GM21367 (cell line): ENCODE measurements at regions not wholly inside any gene's neighbourhood (a gene's known extent, or its start where the extent isn't known, plus 50 kb on each side); places are given as distances from the start of the nearest gene placed in this dataset.
A peak's percentile ranks its signal among the peaks of the same experiment; 100 is the strongest.
"Not testable (repeated sequence)": the region's sequence is repeated elsewhere in the genome, so short reads cannot be mapped to it uniquely, and the experiment has no call there.

Experiments
- ATAC-seq: cut with Tn5 transposase; IDR thresholded peaks from one replicate; pipeline ENCODE4 v1.9.1; 2021; ENCODE audit not compliant: unreplicated experiment

DNA sequence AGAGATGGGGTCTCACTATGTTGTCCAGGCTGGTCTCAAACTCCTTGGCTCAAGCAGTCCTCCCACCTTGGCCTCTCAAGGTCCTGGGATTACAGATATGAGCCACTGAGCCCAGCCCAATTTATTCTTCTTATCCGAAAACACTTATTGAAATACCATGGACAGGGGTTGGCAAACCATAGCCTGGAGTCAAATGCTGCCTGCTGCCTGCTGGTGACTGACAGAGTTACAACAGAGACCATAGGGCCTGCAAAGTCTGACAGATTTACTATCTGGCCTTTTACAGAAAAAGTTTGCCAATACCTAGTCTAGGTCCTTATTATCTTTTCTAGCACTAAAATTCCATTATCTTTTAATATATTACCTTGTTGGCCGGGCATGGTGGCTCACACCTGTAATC, 87.1 kb upstream of the ZNF281 start:
- no peak for ATAC-seq

DNA sequence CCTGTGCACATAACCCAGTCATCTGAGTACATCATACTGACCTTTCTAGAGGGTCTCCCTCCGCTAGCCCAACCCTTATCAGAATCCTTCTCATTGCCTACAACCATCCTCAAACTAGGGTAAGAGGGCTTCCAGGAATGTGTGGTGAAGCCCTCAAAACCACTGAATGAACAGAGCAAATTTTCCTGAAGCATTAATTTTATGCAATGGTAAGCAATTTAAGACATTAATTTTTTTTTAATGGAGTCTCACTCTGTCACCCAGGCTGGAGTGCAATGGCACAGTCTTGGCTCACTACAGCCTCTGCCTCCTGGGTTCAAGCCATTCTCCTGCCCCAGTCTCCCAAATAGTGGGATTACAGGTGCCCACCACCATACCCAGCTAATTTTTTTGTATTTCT, 86.1 kb upstream of the ZNF281 start:
- ATAC-seq, result no peak

DNA sequence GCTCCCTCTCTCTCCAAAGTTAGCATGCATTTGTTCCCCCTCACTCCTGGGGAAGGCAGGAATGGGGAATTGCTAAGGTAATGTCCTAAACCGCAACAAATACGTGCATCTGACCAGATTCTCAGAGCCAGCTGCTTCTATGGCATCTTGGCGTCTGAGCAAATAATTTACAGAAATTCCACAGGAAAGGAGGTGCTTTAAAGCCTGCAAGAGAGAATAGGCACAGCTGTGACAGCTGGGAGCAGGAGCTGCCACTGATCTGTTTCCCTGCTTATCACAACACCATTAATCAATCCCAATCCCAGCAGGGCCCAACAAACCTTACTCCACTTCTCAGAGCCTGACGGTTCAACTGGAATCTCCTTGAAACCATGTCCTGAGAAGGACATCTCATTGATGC, 83.5 kb upstream of the ZNF281 start:
- no peak for ATAC-seq

DNA sequence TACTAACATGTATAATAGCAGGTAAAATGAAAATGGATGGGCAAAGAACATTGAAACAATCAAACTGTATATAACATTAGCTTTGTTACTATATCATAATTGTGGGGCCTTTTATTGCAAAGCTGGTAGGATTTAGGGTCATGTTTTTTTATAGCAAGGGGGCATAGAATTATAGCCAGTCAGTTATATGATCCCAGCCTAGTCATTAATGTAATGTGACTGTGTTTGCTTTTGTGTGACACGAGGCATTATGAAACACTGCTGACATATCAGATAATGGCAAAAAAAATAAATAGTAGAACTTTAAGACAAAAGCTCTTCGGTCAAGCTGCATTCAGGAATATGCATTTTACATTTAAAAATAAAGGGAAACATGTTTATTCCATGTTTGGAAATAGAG, 81.3 kb upstream of the ZNF281 start:
- ATAC-seq, result no peak

DNA sequence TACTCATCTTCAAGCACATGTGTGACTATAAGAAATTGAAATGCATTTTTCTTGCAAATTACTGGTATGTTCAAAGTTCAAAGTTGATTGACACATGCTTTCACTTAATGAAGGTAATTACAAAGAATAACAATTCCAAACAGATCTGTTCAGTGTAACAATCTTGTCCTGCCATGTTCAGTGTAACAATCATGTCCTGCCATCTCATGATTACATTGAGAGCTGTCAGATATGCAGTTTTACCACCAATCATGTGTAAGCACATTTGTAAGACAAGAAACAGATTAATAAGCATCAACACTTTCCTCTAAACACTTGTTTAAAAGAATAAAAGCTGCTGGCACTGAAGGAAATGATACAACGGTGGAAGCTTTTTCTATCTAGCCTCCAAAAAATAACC, 80.3 kb upstream of the ZNF281 start:
- ATAC-seq, result no peak

DNA sequence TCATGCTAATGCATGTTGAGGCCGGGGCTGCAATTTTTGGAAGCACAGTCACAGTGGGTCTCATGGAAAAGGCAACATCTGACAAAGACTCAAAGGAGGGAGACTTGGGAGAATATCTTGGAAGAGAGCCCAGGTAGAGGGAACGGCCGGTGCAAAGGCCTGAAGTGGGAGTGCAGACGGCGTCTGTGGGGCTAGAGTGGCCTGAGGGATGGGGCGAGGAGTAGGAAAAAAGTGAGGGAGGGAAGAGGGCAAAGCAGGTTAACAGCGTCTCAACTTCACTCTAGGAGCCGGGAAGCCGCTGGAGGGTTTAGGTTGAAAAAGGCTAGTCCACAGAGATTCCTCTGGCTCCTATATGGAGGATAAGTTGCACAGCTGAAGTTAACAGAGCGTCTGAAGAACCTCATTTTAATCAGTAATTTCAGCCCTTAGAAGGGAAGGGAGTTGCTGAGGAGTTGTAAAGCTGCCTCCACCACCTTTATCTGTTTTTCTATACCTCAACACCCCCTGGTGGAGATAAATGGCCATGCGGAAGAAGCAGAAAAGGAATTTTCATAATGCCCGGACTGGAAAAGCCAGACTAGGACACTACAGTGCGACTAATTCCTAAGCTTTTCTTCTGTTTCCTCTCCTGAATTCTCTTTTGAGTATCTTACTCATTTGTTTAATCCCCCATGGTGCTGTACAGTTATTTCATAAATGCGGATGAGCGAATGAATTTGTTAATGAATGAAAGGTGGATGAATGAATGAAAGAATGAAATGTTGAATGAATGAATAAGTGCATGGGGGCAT, 78.7 kb upstream of the ZNF281 start:
- ATAC-seq, result no peak

DNA sequence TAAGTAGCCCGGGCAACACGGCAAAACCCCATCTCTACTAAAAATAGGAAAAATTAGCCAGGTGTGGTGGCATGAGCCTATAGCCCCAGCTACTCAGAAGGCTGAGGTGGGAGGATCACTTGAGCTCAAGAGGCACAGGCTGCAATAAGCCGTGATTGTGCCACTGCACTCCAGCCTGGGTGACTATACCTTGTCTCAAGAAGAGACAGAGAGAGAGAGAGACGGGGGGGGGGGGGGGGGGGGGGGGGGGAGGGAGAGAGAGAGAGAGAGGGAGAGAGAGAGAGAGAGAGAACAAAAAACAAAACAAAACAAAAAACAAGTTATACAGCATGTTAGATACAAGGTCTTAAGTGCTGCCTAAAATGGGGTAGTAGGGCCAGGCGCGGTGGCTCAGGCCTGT, 77.8 kb upstream of the ZNF281 start:
- ATAC-seq, result no peak

DNA sequence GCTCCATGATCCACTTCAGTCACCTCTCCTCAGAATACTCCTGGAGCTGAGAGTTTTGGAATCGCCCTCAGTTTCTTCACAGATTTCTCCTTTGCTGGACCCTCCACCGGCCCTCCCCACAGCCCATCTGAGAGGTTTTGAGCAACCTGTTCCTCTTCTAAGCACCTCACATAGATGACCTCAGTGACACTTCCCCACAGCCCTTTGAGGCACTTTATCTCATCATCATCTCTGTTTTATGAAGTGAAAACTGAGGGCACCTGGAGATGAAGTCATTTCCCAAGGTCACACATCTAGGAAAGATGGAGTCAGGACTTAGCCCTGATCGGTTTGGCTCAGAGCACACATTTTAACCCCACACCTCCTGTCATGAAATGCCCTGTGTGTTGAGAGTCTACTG, 76.8 kb upstream of the ZNF281 start:
- ATAC-seq, result no peak

DNA sequence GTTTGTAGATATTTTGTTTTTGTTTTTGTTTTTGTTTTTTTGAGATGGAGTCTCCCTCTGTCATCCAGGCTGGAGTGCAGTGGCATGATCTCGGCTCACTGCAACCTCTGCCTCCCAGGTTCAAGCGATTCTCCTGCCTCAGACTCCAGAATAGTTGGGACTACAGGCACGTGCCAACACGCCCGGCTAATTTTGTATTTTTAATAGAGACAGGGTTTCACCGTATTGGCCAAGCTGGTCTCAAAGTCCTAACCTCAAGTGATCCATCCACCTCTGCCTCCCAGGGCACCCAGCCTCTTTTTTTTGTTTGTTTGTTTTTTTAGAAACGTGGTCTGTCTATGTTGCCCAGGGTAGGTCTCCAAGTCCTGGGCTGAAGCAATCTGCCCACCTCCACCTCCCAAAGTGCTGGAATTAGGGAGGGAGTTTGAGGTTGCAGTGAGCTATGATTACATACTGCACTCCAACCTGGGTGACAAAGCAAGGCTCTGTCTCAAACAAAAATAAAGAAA, 74.7 kb upstream of the ZNF281 start:
- ATAC-seq, result not testable (repeated sequence)

DNA sequence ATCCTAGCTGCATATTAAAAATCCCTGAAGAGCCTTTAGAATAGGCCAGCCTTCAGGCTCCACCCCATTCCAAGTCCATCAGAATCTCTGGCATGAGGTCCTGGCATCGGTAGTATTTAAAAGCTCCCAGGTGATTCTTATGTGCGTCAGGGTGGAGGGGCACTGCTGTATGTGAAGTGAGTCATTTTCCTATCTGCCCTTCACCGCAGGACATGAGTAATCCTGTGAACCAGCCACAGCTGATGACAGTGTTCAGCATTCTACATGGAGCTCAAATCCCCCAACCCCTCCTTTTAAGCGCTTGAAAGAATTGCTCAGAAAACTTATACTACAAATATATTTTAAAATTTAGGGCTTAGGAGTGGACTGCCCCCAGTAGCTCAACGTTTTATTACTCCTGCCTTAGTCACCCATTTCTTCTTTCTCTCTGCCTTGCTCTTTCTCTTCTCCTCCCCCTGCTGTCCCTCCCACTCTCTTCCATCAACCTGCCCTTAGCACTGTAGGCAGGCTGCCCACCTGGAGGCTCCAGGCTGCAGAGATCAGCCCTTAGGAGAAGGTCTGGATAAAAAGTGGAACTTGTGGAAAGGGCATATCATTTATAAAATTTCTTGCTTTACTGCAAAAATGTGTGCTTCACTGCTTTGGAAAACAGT, 73.8 kb upstream of the ZNF281 start:
- ATAC-seq, result peak; percentile 98

DNA sequence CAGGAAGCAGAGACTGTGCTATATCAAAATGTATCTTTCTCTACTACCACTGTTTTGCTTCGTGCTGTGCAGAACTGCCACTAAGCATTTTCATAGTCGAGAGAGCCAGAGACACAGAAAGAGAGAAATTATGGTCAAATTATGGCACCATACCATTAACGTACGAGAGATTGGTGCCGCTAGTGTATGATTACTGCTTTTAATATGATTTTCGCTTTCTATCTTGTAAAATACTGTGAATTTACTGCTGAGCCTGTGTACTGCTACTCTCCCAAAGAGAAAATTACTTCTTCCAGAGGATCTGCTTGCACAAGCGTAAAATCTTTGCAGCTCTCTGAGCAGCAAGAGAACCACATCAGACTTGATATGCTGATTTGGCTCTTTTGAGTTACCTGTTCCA, 71.1 kb upstream of the ZNF281 start:
- no peak for ATAC-seq

DNA sequence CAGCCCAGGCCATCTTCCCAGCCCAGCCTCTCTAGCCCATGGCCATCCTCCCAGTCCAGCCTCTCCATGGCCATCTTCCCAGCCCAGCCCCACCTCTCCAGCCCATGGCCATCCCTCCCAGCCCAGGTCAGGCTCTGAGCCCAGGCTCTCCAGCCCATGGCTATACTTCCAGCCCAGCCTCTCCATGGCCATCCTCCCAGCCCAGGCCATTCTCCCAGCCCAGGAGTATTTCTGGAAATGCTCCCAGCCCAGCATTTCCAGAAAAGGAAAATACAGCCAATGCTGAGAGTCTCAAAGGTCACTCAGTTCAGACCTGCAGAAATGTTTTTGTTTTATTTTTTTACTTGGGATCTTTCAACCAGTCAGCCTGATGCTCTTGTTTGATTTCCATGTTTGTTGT, 70.0 kb upstream of the ZNF281 start:
- no peak for ATAC-seq

DNA sequence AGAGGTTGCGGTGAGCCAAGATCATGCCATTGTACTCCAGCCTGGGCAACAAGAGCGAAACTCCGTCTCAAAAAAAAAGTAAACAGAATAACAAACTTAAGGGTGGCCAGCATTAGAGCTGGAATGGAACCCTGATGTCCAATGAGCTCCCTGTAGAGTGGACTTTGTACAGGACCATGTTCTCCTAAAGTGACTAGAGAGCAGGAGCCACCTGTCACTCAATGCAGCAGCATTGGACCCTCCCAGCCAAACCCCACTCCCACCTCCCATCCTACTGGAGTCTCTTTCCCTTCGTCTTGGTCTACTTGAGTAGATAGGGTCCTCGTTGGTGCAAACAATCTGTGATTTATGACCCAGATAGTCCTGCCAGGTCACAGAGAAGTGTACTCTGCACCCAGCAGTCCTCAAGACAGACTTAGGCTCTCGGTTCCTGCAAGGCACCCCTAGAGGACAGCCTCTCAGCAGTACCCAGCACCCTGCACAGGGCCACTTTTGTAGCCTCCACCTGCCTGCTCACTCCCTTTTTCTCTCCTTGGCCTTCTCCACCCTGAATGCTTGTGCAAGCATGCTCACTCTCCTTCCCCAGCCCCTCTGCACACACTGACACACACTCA, 69.2 kb upstream of the ZNF281 start:
- ATAC-seq, result no peak

DNA sequence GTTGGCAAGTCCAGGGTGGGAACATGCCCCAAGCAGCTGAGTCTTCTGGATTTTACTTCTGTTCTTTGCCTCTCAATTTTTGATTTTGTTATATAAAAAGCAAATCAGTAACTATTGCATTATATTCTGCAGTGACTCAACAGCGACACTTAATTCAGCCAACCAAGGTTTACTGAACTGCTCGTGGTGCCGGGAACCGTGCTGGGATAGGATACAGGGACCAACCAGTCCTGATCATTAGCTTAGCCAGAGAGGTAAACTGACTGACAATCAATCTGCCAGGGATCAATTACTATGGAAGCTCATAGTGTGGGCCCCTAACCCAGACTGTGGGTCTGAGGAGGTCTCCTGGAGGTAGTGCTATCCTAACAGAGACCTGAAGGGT, 68.4 kb upstream of the ZNF281 start:
- no peak for ATAC-seq

DNA sequence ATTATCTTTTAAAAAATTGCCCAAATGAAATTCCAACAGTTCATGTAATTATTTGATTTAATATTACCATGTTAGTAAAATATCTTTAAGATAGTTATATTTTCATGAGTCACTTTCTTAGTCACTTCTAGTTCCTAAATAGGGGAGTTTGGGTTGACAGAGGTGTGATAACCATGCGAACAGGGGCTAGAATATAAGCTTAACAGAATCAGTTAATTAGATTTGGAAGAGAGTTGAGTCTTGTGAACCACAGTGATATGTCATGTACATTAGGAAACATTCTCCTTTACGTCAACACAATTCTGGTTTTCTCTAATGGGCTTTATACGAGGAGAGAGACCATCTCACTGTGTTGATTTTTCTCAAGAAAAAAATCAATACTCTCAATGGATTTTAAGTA, 64.8 kb upstream of the ZNF281 start:
- ATAC-seq, result no peak

DNA sequence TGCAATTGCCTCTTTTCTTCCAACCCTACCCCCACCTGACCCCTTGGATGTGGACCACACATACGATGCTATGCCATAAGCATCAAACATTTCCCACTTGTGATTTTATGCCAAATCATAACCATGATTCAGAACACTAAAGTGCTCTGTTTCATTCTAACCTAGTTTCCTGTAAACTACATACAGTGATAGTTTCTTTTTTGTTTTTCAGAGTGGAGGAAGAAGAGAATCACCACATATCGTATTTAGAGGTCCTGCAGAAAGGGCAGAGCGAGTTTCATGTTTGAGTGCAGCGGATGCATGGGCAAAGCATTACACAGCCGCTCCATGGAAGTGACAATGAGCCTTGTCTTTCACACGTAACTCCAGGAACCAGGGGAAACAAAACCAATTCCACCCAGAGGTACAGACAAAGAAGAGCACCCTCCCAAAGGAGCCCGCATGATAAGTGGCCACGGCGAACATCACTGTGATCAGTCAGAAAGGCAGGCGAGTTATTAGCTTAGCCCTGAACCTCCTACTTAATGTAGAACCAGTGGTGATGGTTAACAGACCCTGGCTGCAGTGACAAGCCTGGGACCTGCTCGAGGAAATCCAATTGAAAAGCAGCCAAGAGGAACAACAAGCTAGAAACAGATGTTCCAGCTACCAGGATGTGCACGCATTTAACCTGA, 64.0 kb upstream of the ZNF281 start:
- ATAC-seq, result peak; percentile 78

DNA sequence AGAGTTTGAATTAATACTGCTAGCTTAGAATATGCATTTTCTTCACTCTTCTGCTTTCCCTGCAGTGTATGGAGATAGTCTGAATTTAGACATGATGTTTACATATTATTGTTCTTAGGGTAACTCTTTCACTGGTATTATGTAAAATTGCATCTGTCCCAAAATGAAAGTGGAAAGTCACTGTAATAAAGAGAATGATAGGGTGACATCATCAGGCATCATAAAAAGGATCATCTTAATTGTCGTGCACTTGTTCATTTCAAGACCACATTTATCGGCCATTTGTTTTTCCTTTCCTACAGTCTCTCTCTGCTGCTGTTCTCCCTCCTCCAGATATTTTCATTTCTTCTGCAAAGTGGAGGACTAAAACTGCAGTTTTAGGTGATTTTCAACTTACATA, 61.9 kb upstream of the ZNF281 start:
- ATAC-seq, result no peak

DNA sequence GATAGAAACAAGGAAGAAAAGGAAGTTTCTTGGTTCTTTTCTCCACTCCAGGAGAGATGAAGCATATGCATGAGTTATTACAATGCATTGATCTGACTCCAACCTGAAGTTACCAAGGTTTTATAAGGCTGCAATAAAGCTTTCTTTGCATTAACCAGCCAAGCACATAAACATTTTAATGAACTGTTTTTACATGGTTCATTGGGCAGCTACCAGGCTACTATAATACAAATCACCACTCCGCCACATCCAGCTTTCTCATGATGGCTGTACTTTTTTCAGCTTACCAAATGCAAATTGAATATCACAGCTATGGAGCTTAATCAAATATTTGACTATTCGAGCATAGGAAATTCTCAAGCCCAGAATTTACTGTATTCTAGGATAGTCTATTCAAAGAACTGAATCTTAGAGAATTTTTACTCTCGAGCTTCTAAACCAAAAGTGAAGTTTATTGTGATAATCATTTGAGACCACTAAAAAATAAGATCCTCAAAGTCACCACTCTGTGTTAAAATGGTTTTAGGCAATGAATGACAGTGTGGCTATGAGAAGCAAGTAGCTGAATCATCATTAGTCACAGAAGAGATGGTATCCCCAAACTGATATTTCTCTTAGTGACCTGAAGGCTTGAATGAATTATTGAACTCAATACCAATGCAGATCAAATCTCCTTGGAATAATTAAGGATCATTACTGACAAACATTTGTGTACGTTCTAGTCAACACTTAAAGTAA, 58.6 kb upstream of the ZNF281 start:
- no peak for ATAC-seq

DNA sequence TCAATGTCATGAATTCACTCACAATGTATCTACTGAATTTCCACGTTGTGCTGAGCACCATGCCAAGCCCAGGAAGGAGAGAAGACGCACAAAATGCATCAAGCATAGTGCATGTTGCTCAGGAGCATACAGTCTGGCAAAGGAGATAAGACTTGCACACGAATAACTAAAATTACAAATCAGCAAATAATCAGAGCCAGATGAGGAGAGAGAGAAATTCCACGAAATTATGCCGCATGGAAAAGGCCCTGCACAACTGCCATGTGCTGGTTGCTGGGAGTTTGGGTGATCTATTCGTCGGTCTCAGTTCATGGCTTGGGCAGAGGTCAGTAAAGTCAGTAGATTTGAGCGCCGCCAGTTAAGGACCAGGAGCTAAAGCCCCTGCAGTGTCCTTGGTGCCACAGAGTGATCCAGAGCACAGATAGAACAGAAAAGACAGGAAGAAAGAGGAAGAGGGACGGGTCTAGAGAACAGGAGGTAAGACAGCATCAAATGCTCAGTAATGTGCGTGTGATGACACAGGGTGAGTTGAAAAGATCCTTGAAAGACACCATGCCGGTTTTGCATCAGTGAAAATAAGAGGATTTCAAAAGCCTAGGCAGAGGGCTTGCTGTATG, 55.1 kb upstream of the ZNF281 start:
- ATAC-seq, result no peak
